ENCODE measurements at regions not wholly inside any gene's neighbourhood (a gene's known extent, or its start where the extent isn't known, plus 50 kb on each side); places are given as distances from the start of the nearest gene placed in this dataset.

DNA sequence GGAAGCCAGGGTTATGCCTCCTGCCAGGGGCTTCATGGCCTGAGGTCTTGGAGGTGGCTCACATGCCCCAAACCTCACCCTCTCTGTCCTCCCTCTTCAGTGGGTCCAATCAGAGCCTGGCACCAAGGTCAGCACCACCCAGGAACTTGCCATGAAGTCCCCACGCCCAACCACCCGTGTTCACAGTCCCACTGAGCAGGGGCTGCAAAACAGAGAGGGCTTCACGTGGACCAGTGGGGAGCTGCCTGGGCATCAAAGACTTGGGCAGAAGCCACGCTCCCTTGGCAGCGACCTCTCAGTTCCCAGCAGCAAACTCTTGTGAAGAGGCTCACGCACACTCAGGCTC, 425.8 kb upstream of the B3GAT1 start:
- TF ChIP-seq, protein P1, sequence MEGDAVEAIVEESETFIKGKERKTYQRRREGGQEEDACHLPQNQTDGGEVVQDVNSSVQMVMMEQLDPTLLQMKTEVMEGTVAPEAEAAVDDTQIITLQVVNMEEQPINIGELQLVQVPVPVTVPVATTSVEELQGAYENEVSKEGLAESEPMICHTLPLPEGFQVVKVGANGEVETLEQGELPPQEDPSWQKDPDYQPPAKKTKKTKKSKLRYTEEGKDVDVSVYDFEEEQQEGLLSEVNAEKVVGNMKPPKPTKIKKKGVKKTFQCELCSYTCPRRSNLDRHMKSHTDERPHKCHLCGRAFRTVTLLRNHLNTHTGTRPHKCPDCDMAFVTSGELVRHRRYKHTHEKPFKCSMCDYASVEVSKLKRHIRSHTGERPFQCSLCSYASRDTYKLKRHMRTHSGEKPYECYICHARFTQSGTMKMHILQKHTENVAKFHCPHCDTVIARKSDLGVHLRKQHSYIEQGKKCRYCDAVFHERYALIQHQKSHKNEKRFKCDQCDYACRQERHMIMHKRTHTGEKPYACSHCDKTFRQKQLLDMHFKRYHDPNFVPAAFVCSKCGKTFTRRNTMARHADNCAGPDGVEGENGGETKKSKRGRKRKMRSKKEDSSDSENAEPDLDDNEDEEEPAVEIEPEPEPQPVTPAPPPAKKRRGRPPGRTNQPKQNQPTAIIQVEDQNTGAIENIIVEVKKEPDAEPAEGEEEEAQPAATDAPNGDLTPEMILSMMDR (IDR thresholded peaks at IDR 0.05): no peak
- no peak for TF ChIP-seq POLR2A (IDR thresholded peaks at IDR 0.05)

Measured in thyroid gland (tissue), 4 donors.